Tibial artery (tissue), 4 donors: ENCODE measurements at regions not wholly inside any gene's neighbourhood (a gene's known extent, or its start where the extent isn't known, plus 50 kb on each side); places are given as distances from the start of the nearest gene placed in this dataset.
A peak's percentile ranks its signal among the peaks of the same experiment; 100 is the strongest.

ENCODE experiments used
- DNase-seq, 2 donors: peaks; one replicate each; pipeline ENCODE4 v3.0.0-alpha.2; 2019
- H3K27ac ChIP-seq, 2 donors: fragments of 200-600 bp; sonication (generic) in 1 of 2; 1 replicate in 1 of 2; 2 replicates in 1 of 2; pipeline ENCODE4 v1.5.1; 2018 to 2019; ENCODE audit warnings: mild to moderate bottlenecking in 1 of 2
- H3K27me3 ChIP-seq, 2 donors: fragments of 200-600 bp; sonication (generic) in 1 of 2; one replicate each; pipeline versions ENCODE4 v1.5.1 to v1.6.0; 2016 to 2019
- H3K36me3 ChIP-seq, 3 donors: fragments of 200-600 bp; sonication (generic) in 2 of 3; one replicate each; pipeline ENCODE4 v1.5.1; 2016 to 2019; ENCODE audit warnings: mild to moderate bottlenecking in 2 of 3
- H3K4me1 ChIP-seq, 4 donors: fragments of 200-600 bp; sonication (generic) in 2 of 4; 1 replicate in 3 of 4; 2 replicates in 1 of 4; pipeline ENCODE4 v1.5.1; 2016 to 2019
- H3K4me3 ChIP-seq, 2 donors: fragments of 200-600 bp; sonication (generic) in 1 of 2; 1 replicate in 1 of 2; 2 replicates in 1 of 2; pipeline ENCODE4 v1.5.1; 2018 to 2019; ENCODE audit warnings: mild to moderate bottlenecking in 2 of 2
- H3K9me3 ChIP-seq, 3 donors: fragments of 200-600 bp; sonication (generic) in 1 of 3; one replicate each; pipeline ENCODE4 v1.5.1; 2016 to 2019
- intact Hi-C: fragments of 100-400 bp; cut with DNase I; formaldehyde crosslinking; loops from one replicate; pipeline ENCODE4 v1.15.0; 2023; ENCODE audit warnings: low total_unique reads
- TF ChIP-seq, protein P1 (sequence below), 2 experiments: fragments of 200-600 bp in 1 of 2; fragments of 450-650 bp in 1 of 2; IDR thresholded peaks; one replicate each; pipeline ENCODE4 v1.5.1; 2017 to 2019; ENCODE audit warnings: antibody characterized with exemption in 2 of 2, mild to moderate bottlenecking in 1 of 2, moderate library complexity in 1 of 2

DNA sequence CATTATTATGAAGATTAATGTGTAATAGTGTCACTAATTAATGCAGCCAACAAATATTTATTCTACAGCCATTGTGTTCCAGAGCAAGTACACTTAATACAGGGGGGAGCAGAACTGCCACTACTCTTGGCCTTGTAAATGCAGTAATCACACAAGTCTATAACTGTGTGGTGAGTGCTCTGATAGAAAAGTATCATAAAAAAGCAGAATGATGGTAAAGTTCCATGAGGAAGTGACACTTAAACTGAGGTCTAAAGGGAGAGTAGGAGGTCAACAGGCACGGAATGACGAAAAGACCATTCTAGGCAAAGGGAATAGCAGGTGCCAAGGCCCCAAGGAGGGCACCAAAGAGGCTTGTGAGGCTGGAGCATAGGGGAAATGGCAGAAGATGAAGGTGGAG is 142.9 kb downstream of the OSTF1 start:
- Histone ChIP-seq H3K9me3 (peaks cover 0 to 4% (median 0%) of the 10 kb centered on the region in 3 donors), H3K4me3 (no peak overlapping the region), H3K4me1 (peaks cover 0 to 49% (median 19%) of the 10 kb centered on the region in 4 donors), H3K36me3 (no peaks in the 10 kb centered on the region), H3K27me3 (no peaks in the 10 kb centered on the region), H3K27ac (peak overlapping the region; percentile 80 to 82)
- intact Hi-C loops: no loop called here
- TF ChIP-seq, protein P1, sequence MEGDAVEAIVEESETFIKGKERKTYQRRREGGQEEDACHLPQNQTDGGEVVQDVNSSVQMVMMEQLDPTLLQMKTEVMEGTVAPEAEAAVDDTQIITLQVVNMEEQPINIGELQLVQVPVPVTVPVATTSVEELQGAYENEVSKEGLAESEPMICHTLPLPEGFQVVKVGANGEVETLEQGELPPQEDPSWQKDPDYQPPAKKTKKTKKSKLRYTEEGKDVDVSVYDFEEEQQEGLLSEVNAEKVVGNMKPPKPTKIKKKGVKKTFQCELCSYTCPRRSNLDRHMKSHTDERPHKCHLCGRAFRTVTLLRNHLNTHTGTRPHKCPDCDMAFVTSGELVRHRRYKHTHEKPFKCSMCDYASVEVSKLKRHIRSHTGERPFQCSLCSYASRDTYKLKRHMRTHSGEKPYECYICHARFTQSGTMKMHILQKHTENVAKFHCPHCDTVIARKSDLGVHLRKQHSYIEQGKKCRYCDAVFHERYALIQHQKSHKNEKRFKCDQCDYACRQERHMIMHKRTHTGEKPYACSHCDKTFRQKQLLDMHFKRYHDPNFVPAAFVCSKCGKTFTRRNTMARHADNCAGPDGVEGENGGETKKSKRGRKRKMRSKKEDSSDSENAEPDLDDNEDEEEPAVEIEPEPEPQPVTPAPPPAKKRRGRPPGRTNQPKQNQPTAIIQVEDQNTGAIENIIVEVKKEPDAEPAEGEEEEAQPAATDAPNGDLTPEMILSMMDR (IDR thresholded peaks at IDR 0.05): no peak
- DNase-seq: no peak

DNA sequence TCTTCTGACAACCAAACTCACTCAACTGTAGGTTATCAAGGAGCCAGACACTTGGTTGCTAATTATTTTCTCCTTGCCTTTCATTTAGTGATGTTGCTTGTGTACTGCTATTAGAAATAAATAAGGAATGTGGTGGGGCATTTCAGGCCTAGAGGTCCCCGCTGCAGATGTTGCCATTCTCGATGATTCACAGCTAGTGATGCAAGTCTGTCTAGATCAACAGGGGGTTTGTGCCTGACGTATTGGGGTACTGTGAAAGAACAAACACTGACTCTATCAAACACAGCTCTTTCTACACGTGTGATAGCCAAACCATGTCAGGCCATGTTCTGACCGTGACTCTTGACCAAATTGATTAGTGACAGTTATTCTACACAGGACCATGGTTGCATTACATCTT is 144.7 kb downstream of the OSTF1 start:
- TF ChIP-seq, protein P1 (IDR thresholded peaks at IDR 0.05): no peak
- Histone ChIP-seq H3K4me1 (peaks cover 0 to 45% (median 17%) of the 10 kb centered on the region in 4 donors), H3K36me3 (no peaks in the 10 kb centered on the region), H3K9me3 (no peaks in the 10 kb centered on the region), H3K4me3 (no peak overlapping the region), H3K27ac (peak overlapping the region in 1 of 2 donors; percentile 31), H3K27me3 (no peaks in the 10 kb centered on the region)
- intact Hi-C loops: no loop called here
- DNase-seq: no peak

DNA sequence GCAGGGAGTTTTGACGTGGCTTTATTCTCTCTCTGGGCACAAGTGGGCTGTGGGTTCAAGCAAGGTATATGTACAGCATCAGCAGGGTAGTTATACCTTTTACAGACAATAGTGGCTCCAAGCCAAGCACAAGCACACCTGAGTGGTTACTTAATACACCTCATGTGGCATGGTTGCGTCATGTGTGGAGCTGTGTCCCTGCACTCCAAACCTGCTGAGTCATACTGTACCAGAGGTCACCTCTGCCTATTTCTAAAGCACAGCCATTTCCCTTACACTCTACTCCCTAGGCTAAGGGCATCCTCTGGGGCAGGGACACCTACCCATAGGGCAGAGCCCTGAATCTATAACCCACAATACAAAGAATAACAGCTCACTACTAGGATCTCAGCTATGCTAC is 147.3 kb downstream of the OSTF1 start:
- H3K4me3 ChIP-seq: no peak overlapping the region
- DNase-seq: no peak
- intact Hi-C loops: loop anchor here (5.0 kb wide), 2 partner anchors 38 to 148 kb away; partner anchors contain the start of genes NMRK1 and OSTF1
- H3K27ac ChIP-seq: no peak overlapping the region
- peaks cover 0 to 23% (median 3%) of the 10 kb centered on the region in 4 donors for H3K4me1 ChIP-seq
- TF ChIP-seq, protein P1 (IDR thresholded peaks at IDR 0.05): no peak
- no peaks in the 10 kb centered on the region for H3K9me3 ChIP-seq
- no peaks in the 10 kb centered on the region for H3K27me3 ChIP-seq
- no peaks in the 10 kb centered on the region for H3K36me3 ChIP-seq

DNA sequence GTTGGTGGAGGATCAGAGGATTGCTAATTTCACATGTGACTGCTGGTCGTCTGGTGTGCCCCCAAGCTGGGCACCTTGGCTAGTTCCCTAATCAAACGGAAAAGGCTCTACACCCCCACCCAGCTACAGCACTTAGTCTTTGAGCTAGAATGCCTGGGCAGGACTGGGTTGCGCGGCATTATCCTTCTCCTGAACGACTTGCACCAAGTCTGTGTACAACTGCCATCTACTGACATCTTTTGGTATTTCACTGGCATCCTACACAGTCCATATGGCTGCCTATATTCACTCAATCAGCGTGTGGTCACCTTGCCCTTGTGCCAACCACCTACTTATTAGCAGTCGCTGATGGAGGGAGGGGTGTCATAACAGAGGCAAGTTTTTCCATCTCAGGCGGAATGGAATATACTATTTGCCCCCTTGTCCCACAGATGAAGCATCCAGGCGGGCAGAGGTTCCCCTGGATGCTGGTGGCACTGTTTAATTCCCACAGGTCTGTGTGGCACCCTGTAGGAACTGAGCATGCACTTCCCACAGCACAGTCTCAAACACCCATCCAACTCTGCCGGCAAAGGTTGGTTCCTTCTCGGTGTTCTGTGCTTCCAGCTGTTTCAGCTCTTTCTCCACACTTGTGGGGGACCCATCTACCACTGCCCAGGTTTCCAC is 150.1 kb downstream of the OSTF1 start:
- Histone ChIP-seq H3K27ac (no peak overlapping the region), H3K27me3 (no peaks in the 10 kb centered on the region), H3K4me3 (no peak overlapping the region), H3K36me3 (no peaks in the 10 kb centered on the region), H3K4me1 (peaks cover 0 to 6% (median 2%) of the 10 kb centered on the region in 4 donors), H3K9me3 (no peaks in the 10 kb centered on the region)
- DNase-seq: no peak
- TF ChIP-seq, protein P1 (IDR thresholded peaks at IDR 0.05): peak; percentile 79 to 86
- intact Hi-C loops: loop anchor here (5.0 kb wide), 2 partner anchors 41 to 151 kb away; partner anchors contain the start of genes NMRK1 and OSTF1

DNA sequence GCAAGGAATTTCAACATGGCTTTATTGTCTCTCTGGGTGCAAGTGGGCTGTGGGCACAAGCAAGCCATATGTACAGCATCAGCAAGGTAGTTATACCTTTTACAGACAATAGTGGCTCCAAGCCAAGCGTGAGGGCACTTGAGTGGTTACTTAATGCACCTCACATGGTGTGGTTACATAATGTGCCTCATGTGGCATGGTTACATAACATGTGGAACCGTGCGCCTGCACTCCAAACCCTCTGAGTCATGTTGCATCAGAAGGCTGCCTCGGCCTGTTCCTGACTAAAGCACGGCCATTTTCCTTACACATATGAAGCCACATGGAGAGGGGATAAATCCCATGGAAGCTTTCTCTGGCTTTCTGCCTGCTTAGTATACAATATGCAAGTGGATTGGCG is 150.9 kb downstream of the OSTF1 start:
- DNase-seq: no peak
- intact Hi-C loops: loop anchor here (5.0 kb wide), 2 partner anchors 42 to 152 kb away; partner anchors contain the start of genes NMRK1 and OSTF1
- H3K27ac ChIP-seq: no peak overlapping the region

More for the DNA sequence above, 150.9 kb downstream of the OSTF1 start:
- TF ChIP-seq, protein P1 (IDR thresholded peaks at IDR 0.05): no peak
- H3K27me3 ChIP-seq: no peaks in the 10 kb centered on the region
- no peaks in the 10 kb centered on the region for H3K36me3 ChIP-seq
- no peak overlapping the region for H3K4me3 ChIP-seq
- no peaks in the 10 kb centered on the region for H3K9me3 ChIP-seq
- peaks cover 0 to 6% (median 2%) of the 10 kb centered on the region in 4 donors for H3K4me1 ChIP-seq
